HepG2 (cell line): ENCODE measurements at regions not wholly inside any gene's neighbourhood (a gene's known extent, or its start where the extent isn't known, plus 50 kb on each side); places are given as distances from the start of the nearest gene placed in this dataset.

Experiments
- CCDC6 ChIP-seq: sonication (generic); formaldehyde crosslinking; IDR thresholded peaks from 2 replicates; pipeline ENCODE4 v1.8.1; 2022; ENCODE audit warnings: mild to moderate bottlenecking, missing genetic modification reagents, moderate library complexity
- JUND ChIP-seq: sonication (generic); formaldehyde crosslinking; IDR thresholded peaks from 2 replicates; pipeline ENCODE4 v1.8.0; 2022; ENCODE audit warnings: mild to moderate bottlenecking, missing genetic modification reagents
- KDM1A ChIP-seq: IDR thresholded peaks from 2 replicates; pipeline ENCODE4 v1.6.1; 2016; ENCODE audit warnings: missing compliant biosample characterization
- PAX8 ChIP-seq: sonication (generic); formaldehyde crosslinking; IDR thresholded peaks from 2 replicates; pipeline ENCODE4 v1.8.0; 2022; ENCODE audit warnings: mild to moderate bottlenecking, missing genetic modification reagents, borderline replicate concordance
- STAG1 ChIP-seq: sonication (generic); formaldehyde crosslinking; IDR thresholded peaks from 2 replicates; pipeline ENCODE4 v1.4.0; 2020; ENCODE audit warnings: missing genetic modification reagents
- ZHX2 ChIP-seq, 2 experiments: sonication (generic) in 1 of 2; formaldehyde crosslinking in 1 of 2; IDR thresholded peaks; 2 replicates each; pipeline versions ENCODE4 v1.6.1 to v1.9.0; 2014 to 2022; ENCODE audit warnings: antibody characterized with exemption in 1 of 2, borderline replicate concordance in 1 of 2, inconsistent platforms in 1 of 2, low read depth in 1 of 2, missing genetic modification reagents in 1 of 2
- ZNF136 ChIP-seq: sonication (generic); formaldehyde crosslinking; IDR thresholded peaks from 2 replicates; pipeline ENCODE4 v1.8.1; 2022; ENCODE audit warnings: low read depth, mild to moderate bottlenecking, moderate library complexity, missing genetic modification reagents
- ZNF552 ChIP-seq: sonication (generic); formaldehyde crosslinking; IDR thresholded peaks from 2 replicates; pipeline ENCODE4 v1.9.0; 2022; ENCODE audit warnings: missing genetic modification reagents, mild to moderate bottlenecking, borderline replicate concordance
- ZNF569 ChIP-seq: sonication (generic); formaldehyde crosslinking; IDR thresholded peaks from 2 replicates; pipeline ENCODE4 v1.5.0; 2020; ENCODE audit warnings: mild to moderate bottlenecking, missing genetic modification reagents, moderate library complexity, borderline replicate concordance
- ZNF577 ChIP-seq: sonication (generic); formaldehyde crosslinking; IDR thresholded peaks from 2 replicates; pipeline ENCODE4 v1.4.0; 2020; ENCODE audit warnings: mild to moderate bottlenecking, low read depth, missing genetic modification reagents, borderline replicate concordance
- TF ChIP-seq, protein P1 (sequence below): sonication (generic); formaldehyde crosslinking; IDR thresholded peaks from 2 replicates; pipeline ENCODE4 v1.5.1; 2020; ENCODE audit warnings: mild to moderate bottlenecking, missing genetic modification reagents
- TF ChIP-seq, protein P2 (sequence below): sonication (generic); formaldehyde crosslinking; IDR thresholded peaks from 2 replicates; pipeline ENCODE4 v1.4.0; 2020; ENCODE audit warnings: missing genetic modification reagents, low read depth, mild to moderate bottlenecking, borderline replicate concordance
- TF ChIP-seq, protein P3 (sequence below): sonication (generic); formaldehyde crosslinking; IDR thresholded peaks from 2 replicates; pipeline ENCODE4 v1.4.0; 2020; ENCODE audit warnings: missing genetic modification reagents

DNA sequence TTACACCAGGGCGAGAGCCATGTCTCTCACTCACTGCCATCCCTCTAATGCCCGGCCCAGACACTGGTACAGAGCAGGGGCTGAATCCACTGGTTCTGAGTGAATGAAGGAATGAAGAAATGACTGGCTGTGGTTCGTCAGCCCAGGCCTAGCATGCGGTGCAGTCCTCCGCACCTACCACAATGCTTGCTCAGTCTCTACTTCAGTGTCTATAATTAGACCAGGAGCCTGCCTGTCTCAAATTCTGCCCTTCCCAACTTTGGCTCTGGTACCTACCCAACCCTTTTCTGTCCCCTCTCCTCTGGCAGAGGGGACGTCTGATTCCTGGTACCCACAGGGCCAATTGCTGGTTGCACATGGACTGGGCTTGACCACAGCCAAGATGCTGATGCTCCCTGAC lies 118.2 kb upstream of the GRIK3 start (continued):
- no peak for TF ChIP-seq ZHX2 (IDR thresholded peaks at IDR 0.05; ENCODE audit: low read depth)
- no peak for TF ChIP-seq ZHX2 (CRISPR knock-in tag; IDR thresholded peaks at IDR 0.05; ENCODE audit: borderline replicate concordance)
- no peak for TF ChIP-seq CCDC6 (CRISPR knock-in tag)
- TF ChIP-seq PAX8 = no peak
- TF ChIP-seq ZNF136 = no peak
- TF ChIP-seq JUND (CRISPR knock-in tag) = no peak
- TF ChIP-seq ZNF577 = no peak
- TF ChIP-seq, protein P1, sequence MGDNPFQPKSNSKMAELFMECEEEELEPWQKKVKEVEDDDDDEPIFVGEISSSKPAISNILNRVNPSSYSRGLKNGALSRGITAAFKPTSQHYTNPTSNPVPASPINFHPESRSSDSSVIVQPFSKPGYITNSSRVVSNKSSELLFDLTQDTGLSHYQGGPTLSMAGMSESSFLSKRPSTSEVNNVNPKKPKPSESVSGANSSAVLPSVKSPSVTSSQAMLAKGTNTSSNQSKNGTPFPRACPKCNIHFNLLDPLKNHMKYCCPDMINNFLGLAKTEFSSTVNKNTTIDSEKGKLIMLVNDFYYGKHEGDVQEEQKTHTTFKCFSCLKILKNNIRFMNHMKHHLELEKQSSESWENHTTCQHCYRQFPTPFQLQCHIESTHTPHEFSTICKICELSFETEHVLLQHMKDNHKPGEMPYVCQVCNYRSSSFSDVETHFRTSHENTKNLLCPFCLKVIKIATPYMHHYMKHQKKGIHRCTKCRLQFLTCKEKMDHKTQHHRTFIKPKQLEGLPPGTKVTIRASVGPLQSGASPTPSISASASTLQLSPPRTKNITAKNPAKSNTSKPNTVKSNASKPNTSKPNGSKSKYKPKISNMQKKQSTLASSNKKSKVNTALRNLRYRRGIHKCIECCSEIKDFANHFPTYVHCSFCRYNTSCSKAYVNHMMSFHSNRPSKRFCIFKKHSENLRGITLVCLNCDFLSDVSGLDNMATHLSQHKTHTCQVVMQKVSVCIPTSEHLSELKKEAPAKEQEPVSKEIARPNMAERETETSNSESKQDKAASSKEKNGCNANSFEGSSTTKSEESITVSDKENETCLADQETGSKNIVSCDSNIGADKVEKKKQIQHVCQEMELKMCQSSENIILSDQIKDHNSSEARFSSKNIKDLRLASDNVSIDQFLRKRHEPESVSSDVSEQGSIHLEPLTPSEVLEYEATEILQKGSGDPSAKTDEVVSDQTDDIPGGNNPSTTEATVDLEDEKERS = no peak
- no peak for TF ChIP-seq ZNF569 (CRISPR knock-in tag)
- TF ChIP-seq, protein P2, sequence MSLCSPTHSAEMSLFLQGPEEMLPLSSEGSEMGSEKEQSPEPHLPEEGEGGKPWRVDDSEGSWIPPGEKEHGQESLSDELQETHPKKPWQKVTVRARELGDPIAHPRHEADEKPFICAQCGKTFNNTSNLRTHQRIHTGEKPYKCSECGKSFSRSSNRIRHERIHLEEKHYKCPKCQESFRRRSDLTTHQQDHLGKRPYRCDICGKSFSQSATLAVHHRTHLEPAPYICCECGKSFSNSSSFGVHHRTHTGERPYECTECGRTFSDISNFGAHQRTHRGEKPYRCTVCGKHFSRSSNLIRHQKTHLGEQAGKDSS = no peak
- no peak for TF ChIP-seq ZNF552 (CRISPR knock-in tag)
- no peak for TF ChIP-seq STAG1 (CRISPR knock-in tag)
- TF ChIP-seq, protein P3, sequence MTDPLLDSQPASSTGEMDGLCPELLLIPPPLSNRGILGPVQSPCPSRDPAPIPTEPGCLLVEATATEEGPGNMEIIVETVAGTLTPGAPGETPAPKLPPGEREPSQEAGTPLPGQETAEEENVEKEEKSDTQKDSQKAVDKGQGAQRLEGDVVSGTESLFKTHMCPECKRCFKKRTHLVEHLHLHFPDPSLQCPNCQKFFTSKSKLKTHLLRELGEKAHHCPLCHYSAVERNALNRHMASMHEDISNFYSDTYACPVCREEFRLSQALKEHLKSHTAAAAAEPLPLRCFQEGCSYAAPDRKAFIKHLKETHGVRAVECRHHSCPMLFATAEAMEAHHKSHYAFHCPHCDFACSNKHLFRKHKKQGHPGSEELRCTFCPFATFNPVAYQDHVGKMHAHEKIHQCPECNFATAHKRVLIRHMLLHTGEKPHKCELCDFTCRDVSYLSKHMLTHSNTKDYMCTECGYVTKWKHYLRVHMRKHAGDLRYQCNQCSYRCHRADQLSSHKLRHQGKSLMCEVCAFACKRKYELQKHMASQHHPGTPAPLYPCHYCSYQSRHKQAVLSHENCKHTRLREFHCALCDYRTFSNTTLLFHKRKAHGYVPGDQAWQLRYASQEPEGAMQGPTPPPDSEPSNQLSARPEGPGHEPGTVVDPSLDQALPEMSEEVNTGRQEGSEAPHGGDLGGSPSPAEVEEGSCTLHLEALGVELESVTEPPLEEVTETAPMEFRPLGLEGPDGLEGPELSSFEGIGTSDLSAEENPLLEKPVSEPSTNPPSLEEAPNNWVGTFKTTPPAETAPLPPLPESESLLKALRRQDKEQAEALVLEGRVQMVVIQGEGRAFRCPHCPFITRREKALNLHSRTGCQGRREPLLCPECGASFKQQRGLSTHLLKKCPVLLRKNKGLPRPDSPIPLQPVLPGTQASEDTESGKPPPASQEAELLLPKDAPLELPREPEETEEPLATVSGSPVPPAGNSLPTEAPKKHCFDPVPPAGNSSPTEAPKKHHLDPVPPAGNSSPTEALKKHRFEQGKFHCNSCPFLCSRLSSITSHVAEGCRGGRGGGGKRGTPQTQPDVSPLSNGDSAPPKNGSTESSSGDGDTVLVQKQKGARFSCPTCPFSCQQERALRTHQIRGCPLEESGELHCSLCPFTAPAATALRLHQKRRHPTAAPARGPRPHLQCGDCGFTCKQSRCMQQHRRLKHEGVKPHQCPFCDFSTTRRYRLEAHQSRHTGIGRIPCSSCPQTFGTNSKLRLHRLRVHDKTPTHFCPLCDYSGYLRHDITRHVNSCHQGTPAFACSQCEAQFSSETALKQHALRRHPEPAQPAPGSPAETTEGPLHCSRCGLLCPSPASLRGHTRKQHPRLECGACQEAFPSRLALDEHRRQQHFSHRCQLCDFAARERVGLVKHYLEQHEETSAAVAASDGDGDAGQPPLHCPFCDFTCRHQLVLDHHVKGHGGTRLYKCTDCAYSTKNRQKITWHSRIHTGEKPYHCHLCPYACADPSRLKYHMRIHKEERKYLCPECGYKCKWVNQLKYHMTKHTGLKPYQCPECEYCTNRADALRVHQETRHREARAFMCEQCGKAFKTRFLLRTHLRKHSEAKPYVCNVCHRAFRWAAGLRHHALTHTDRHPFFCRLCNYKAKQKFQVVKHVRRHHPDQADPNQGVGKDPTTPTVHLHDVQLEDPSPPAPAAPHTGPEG (CRISPR knock-in tag) = no peak
- no peak for TF ChIP-seq KDM1A (CRISPR knock-in tag)
